ENCODE measurements at regions not wholly inside any gene's neighbourhood (a gene's known extent, or its start where the extent isn't known, plus 50 kb on each side); places are given as distances from the start of the nearest gene placed in this dataset.
"Not testable (repeated sequence)": the region's sequence is repeated elsewhere in the genome, so short reads cannot be mapped to it uniquely, and the experiment has no call there.

DNA sequence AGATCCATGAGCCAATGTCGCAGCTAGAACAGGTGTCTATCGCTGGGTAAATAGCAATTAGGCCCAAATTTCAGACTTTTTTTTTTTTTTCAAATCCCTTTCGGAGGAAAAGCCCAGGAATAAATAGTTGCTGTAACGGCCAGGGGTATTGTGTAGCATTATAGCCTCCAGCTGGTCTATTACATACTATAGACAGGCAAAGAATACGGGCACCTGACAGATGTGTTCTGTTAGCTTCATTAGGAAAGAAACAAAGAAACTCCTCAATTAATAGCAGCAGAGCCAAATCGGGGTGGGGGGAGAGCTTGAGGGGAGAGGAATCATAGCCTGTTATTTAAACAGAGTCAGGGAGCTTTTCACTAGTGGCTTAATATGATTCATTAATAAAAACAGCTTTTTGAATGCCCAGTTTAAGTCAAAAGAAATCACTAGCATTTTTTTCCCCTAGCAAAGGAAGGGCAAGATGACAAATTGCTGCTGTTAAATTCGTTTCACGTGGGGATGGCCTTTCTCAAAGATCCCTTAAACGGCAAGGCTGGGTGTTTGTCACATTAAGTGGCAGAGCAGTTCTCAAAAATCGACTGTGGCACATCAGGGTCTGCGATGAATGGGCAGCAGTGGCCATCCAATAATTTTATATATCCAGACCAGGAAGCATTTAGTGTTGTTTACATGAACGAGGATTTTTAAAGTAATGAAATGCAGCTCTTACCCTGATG, 139.4 kb downstream of the ID4 start:
- no peak for DNase-seq

DNA sequence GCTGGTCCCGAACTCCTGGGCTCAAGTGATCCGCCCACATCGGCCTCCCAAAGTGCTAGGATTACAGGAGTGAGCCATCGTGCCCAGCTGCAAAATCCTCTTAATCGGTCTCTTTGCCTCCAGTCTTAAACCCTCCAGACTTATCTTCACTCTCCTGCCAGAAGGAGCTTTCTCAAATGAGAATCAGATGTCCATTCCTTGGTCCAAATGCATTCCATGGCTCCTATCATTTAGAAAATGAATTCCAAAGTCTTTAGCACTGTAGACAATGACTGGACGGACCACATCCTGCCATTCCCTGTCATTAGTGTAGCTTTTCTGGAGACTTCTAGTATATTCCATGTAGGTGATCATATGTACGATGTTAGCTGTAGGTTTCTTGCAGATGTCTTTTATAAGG, 141.9 kb downstream of the ID4 start:
- DNase-seq, result no peak

DNA sequence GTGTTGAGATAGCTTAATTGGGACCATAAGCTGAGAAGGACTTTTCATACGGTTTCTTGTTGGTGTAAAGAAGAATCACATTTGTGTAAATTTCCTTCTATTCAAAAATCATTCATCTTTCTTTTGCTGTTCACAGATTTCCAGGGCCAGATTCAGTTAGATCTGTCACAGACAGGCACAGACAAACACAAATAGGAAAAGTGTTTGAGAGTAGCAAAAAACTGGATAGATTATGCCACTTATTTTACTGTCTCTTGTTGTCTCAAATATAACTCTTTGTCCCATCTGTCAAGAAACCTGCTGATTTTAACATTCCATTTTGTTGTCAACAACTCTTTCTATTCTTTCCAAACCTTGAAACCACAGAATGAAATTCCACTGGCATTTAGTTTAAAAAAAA, 142.8 kb downstream of the ID4 start:
- no peak for DNase-seq

DNA sequence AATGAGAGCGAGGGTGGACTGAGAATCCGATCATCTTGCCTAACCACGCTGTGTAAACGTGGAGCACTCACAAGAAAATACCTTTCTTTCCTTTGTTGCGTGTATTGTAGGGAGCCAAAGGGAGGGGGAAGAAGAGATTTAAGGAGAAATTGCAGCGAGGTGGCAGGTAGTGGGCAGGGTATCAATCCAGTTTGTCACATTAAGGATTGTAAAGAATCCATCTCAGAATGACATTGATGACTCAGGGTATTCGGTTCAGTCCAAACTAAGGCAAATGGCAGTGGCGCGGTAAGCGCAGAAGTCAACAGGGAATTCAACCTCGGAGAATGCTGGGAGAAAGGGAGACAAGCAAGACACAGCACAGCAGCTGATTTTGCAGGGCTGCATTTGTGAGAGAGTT, 146.2 kb downstream of the ID4 start:
- DNase-seq, result no peak

DNA sequence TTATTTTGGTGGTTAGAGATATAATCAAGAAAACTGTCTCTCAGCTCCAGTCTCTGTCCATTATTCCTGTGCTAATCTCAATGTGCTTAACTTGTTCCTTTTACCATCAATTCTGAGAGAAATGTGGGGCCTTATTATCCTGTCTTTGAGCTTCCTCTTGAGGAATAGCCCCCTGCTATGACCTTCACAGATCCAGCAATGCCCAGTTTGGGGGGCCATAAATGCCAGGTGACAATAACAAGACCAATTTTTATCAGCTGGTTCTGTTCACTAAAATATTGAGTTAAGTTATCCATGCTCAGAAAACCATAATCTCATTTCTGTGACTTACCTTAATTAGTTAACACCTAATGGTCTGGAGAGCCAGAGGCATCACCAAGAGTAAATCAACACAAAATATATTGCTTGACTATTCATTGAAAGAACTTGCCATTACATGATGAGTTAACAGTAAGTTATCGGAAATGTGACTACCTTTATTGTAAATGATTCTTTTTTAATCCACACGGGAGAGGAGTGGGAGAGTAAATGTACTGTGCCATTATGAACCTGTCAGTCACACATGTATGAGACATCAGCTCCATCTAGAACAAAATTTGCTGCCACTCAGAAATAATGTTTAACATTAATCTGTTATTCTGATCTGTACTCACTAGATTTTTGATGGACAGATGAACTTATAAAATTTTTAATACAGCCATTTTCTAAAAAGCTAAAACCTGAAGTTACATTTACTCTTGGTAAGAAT, 149.7 kb downstream of the ID4 start:
- no peak for DNase-seq

DNA sequence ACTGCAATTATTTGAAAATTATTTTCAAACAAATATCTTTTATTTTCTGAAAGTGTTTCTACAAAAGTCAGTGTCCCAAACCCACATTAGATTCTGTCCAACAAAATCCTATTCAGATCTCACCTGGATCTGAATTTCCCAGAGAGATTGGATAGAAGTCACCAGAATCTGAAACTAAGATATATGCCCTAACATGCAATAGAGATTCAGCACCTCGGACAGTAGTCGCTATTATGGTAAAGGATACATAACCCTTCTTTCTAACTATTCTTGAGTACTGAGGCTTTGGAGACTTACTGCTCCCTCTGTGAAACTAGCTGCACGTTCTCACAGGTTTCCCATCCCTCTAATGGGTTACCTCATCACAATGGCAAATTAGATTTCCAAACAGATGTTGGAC, 151.4 kb downstream of the ID4 start:
- DNase-seq, result no peak

DNA sequence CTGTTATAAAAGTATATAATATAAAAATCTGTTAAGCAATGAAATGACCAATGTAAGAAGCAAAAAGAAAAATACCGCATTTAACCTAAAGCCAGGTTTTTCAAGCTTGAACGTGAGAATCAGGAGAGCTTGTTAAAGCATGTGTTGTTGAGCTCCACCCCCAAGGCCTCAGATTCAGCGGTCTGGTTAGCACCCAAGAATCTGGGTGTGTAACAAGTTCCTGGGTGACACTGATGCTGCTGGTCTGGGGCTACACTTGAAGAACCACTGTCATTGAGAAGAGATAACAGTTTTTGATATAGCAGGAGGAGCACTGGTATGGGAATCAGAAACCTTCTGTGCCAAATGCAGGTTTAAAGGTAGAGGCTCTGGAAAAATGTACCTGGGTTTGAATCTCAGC, 154.0 kb downstream of the ID4 start:
- no peak for DNase-seq

DNA sequence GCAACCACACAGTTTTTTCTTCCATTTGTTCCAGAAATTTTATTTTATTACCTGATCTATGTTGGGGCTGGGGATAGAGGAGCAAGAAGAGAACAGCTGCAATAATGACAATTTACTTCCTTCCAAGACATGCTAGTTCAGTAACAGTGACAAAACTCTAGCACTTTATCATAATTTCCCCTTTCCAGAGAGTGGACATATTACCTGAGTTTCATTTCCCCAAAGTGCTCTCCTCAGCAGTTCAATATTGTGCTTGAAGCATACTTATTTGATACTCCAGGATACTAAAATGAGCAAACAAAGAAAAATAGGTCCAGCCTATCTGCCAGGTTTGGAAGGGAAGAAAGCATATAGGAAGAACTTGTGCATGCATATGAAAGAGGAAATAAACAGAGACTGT, 157.7 kb downstream of the ID4 start:
- no peak for DNase-seq

DNA sequence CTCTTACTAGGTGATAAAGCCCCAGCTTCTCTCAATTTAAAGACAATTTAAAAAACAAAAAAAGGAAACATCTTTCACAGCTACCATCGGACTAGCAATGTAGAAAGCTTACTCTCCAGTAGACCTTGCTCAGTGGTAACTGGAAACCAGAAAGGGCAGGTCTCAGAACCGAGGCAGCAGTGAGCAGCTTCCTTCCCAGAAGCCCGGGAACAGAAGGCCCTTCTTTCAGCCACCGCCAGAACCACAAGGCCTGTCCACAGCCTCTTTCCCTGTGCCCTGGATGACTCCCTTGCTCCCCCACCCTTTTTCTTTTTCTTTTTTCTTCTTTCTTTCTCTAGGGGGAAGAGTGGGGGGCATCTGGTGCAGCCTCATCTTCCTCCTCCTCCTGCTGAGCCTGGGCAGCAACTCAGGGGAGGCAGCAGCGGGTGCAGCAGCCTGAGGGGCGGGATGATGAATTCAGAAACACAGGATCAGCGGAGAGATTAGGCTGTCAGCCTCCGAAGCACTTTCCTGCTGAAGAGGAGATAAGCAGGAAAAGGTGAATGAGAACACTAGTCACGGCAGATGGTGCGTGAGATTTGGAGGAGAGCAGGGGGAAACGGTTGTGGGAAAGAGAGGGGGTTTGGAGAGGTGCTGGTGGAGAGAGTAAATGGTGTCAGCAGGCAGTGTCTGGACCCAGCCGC, 158.5 kb downstream of the ID4 start:
- no peak for DNase-seq

DNA sequence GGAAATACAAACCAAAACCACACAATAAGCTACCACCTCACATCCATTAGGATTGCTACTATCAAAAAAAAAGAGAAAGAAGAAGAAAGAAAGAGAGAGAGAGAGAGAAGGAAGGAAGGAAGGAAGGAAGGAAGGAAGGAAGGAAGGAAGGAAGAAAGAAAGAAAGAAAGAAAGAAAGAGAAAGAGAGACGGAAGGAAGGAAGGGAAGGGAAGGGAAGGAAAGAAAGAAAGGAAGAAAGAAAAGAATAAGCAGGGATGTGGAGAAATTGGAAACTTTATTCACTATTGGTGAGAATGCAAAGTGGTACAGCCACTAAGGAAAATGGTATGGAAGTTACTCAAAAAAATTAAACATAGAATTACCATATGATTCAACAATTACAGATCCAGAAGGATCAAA, 159.9 kb downstream of the ID4 start:
- no peak for DNase-seq

DNA sequence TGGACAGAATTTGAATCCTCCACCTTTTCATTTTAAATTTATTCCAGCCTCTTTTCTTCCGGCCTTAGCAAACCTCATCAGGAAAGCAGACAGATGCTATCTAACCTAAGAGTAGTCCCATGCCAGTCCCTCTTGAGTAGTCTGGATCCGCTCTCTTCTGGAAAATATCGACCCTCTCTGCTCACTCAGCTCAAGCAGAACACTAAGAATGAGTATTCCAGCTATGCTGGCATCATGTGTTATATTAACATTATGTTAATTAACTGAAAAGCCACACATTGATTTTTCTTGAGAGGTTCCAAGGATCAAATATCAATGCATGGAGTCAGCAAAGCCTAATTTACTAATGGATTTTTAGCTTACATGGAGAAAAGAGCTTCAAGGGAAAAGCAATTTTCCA, 161.4 kb downstream of the ID4 start:
- no peak for DNase-seq

DNA sequence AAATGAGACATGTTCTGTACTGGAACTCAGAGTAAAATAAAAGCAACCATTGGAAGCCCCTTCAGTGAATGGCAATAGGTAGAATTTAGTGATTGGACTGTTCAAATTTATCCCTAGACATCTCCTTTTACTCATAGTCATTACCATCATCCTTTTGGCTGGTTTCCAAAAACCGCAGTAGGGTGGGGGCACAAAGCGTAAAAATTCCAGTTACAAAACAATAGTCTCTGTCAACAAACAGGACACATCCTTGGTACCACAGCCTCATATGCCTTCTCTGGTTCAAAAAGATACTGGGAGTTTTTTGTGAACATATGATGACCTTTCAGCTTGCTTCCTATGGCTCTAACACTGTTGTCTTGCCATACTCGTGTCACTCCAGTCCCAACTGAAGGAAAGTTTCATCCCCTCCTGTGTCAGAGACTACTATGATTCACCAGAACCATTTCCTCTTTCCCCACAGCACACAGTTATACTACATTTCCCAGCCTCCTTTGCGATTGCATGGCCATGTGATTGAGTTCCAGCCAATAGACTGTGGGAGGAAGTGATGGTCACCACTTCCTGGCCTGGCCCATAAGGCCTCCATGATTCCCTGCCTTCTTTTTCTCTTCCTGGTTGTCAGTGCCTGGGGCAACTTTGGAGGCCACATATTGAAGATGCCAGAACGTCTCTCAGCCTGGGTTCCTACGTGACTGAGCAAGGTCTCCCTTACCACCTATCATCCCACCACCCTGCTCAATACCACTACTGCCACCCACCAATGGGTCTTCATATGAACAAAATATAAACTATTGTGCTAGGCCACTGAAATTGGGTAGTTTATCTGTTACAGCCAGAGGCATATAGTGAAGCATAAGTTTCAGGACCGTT, 162.4 kb downstream of the ID4 start:
- DNase-seq, result peak in 1 of 2 experiments; percentile 21

DNA sequence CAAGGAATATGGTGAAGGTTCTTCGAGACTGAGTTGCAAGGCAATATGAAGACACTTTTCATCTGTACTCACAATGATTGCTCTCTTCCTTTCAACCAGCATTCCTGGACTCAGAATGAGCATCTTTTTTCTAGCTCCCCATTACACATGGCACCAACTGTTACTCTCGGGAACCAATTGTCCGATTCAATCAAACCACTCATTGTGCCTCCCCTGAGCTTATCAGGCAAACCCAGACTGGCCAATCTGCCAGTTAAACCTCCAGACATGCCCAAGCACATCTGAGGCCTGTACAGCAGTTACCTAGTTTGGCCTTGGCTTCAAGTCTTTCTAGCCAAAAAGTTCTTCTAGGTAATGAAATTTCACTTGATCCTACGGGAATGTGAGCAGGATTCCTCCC, 164.1 kb downstream of the ID4 start:
- DNase-seq, result no peak

DNA sequence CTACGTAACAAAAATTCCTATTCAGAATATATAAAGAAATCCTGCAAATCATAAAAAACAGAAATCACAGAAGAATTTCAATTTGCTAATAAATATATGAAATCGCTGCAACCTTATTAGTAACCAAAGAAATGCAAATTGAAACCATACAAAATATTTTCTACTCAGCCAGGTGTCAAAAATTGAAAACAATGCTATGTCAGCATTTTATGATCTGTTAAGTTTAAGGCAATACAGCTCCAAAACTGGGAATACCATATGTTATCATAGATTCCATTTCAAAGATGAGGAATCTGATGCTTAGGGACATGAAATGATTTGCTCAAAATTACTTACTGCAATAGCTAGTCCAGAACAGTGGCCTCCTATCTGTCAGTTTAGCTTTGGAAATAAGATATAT, 168.9 kb downstream of the ID4 start:
- no peak for DNase-seq

DNA sequence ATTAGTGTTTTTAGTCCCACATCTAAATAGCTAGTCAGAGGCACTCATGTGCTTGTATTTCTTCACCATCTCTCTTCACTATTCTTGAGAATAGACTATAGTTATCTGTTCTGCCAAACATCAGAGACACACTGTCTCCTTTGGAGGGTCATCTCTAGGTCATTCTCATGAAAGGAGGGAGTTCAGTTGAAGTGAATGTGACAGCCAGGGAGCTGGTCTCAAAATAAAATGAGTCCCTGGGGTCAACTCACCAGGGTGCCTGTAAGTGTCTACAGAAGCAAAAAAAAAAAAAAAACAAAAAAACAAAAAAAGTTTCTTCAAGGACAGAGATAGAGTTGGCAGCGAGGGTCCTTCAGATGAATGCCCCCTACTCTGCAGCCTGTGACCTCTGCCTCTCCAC, 171.0 kb downstream of the ID4 start:
- DNase-seq, result no peak

DNA sequence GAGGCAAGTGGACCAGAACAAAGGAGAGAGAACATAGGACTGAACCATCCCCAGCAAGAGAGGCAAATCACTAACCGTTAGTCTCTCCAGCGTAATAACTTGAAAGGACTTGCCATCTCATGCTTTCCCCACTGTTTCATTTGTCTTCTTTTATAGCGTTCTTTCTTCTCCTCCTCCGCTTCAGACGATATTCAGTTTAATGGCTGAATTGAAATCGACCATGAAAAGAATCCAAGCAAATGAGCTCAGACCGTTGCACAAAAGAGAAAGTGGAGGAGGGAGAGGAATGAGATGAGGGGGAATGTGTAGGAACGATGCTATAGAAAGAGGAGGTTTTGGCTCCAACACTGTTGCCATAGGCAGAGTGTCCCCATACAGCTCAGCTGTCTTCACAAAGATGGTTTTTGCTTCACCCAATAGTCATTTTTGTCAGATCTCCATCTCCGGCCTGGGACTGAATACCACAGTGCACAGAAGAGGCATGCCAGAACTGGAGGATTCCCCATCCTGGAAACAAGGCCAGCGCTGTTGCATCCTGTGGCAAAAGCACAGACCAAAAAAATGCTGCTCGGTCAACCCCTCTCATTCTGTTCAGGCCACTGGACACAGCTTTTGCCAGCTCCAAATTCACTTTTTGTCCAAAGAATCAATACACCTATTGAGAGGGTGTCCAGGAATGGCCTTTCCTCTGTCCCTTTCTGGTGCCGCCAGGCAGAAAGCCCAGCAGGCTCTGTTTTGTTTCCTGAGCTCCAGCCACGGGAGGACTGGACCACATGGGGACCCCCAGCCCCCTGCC, 176.1 kb downstream of the ID4 start:
- no peak for DNase-seq

DNA sequence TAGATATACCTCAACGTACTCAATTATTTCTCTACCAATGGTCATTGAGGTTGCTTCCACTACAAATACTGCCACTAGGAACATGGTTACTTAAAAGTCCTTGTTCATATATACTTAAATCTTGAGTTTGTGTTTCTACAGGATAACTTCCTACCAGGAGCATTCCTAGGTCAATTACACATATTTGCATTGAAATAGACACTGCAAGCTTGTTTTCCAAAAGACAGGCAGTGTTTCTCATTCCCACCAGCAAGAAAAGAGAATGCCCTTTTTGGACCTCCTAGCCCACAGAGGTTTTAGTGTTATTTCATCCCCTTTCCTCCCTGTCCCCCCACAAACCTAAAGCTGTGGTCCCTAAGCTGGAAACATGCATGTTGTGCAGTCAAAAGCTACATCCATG, 177.3 kb downstream of the ID4 start:
- DNase-seq, result no peak

DNA sequence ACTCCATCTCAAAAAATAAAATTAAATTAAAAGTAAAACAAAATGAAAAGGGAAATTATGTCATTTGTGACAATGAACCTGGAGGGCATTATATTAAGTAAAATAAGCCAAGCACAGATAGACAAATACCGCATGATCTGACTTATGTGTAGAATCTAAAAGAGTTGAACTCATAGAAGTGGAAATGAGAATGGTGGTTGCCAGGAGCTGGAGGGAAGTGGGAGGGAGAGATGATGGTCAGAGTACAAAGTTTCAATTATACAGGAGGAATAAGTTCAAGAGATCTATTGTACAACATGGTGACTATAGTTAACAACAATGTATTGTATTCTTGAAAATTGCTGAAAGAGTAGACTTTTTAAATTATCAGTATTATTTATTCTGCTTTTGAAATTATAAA, 183.4 kb downstream of the ID4 start:
- DNase-seq, result no peak

DNA sequence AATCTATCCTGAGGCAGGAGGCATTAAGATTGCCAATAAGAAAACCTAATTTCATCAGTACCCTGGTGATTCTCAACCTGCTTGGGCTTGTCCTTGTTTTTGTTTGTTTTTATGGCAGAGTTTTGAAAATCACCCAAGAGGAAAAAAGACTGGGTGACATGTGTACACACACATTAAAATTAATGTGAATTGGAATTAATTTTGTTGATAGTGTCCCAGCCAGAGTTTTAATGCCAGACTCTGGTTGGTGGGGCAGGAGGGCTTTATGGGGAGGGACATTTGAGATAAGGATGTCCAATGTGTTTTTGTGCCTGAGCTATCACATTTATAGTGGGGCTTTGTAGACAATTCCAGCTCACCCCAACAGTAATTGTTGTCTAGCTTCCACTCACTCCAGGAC, 184.6 kb downstream of the ID4 start:
- DNase-seq, result no peak

DNA sequence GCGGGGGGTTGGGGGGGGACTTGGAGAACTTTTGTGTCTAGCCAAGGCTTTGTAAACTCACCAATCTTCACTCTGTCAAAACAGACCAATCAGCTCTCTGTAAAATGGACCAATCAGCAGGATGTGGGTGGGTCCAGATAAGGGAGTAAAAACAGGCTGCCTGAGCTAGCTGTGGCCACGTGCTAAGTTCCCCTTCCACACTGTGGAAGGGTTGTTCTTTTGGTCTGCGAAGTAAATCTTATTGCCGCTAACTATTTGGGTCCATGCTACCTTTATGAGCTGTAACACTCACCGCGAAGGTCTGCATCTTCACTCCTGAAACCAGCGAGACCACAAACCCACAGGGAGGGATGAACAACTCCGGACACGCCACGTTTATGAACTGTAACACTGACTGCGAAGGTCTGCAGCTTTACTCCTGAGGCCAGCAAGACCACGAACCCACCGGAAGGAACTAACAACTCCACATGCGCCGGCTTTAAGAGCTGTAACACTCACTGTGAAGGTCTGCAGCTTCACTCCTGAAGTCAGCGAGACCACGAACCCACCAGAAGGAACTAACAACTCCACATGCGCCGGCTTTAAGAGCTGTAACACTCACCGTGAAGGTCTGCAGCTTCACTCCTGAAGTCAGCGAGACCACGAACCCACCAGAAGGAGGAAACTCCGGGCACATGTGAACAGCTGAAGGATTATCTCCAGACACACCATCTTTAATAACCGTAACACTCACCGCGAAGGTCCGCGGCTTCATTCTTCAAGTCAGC, 186.6 kb downstream of the ID4 start:
- DNase-seq, result not testable (repeated sequence)

DNA sequence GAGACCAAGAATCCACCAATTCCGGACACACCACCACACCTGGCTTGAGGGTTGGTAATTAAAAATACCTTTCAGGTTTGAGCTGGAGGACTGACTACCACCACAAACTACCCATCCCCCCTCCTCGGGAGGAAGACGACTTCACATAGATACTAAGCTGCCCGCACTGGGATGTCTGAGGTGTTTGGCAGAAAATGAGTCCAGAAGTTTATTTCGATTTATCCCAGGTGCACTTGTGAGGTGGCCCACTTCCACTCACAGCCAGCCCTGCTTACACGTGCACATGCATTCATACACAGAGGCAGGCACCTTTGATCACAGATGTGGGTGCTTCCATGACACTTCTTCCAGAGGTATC, 187.1 kb downstream of the ID4 start:
- no peak for DNase-seq

DNA sequence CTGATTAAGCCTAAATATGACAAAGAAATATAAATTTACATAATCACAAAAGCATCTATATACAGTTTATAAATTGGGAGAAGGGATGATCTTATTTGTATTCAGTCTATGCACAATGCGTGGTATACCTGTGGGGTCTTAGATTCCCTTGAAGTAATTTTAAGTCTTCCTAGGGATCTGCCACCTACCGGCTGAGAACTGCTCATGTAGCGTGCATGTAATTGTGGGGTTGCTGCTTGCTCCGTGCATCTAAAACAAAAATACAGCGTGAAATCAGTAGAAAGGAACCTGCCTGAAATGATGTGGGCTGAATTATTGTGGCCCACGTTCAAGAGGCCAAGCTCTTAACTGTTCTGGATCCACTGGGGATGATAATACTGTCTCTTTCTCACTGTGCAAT, 187.3 kb downstream of the MBOAT1 start:
- no peak for DNase-seq

Measured in SW 1271 (cell line).